ENCODE measurements at regions not wholly inside any gene's neighbourhood (a gene's known extent, or its start where the extent isn't known, plus 50 kb on each side); places are given as distances from the start of the nearest gene placed in this dataset.

- H2BK120ac ChIP-seq (ENCODE audit: low read depth, low read length, poor library complexity, severe bottlenecking), result no peak overlapping the region
- H3K4me3 Mint-ChIP-seq, result no peak overlapping the region; a peak in 1 of 5 replicates
- H3K9me3 ChIP-seq (ENCODE audit: control insufficient read depth, low read depth, low read length), result no peaks in the 10 kb centered on the region
- H3K23ac ChIP-seq (ENCODE audit: insufficient read length, low read depth, low read length), result no peak overlapping the region
- peak overlapping the region; percentile 8 to 94 (median 46) for H3K27ac Mint-ChIP-seq
- no CpG with 5 or more reads among the region's 3 CpGs for WGBS (ENCODE audit: extremely low coverage, insufficient read length, low lambda C conversion rate)
- no peak overlapping the region for H4K91ac ChIP-seq (ENCODE audit: insufficient read length, low read depth, low read length)
- H3K23me2 ChIP-seq (ENCODE audit: insufficient read length, low read depth, low read length, poor library complexity, severe bottlenecking), result no peaks in the 10 kb centered on the region
- no peak overlapping the region for H3K18ac ChIP-seq (ENCODE audit: insufficient read length, low read depth, low read length)
- H4K5ac ChIP-seq (ENCODE audit: insufficient read length, low read depth, low read length), result no peak overlapping the region
- H2AFZ ChIP-seq (ENCODE audit: low read length), result no peak overlapping the region
- H2AK5ac ChIP-seq (ENCODE audit: insufficient read length, low read length), result no peak overlapping the region
- no peak overlapping the region for H4K8ac ChIP-seq (replicated peaks; ENCODE audit: insufficient read length, low read depth, low read length)
- peaks cover 33 to 35% of the 10 kb centered on the region in 2 experiments for H3K4me1 Mint-ChIP-seq
- no peaks in the 10 kb centered on the region for H3K79me2 ChIP-seq (ENCODE audit: insufficient read depth, low read length)
- no peaks in the 10 kb centered on the region for H3K27me3 ChIP-seq (ENCODE audit: insufficient read depth, low read length)
- no peak overlapping the region for H3K4ac ChIP-seq (ENCODE audit: low read depth, low read length)
- H3K56ac ChIP-seq (ENCODE audit: insufficient read length, low read depth, low read length), result no peak overlapping the region
- no peak overlapping the region for H3K4me2 ChIP-seq (ENCODE audit: insufficient read depth, insufficient read length, low read length)
- no peaks in the 10 kb centered on the region; a peak in 1 of 5 replicates for H3K9me3 Mint-ChIP-seq
- no peaks in the 10 kb centered on the region; the same call in 1 of the 2 replicates for H3K27me3 Mint-ChIP-seq (ENCODE audit: low read depth)
- DNase-seq, result peak; percentile 44
- no peak overlapping the region for H2BK5ac ChIP-seq (ENCODE audit: insufficient read length, low read length)
- H3K9ac ChIP-seq (ENCODE audit: extremely low read depth, insufficient read length, low read length), result no peak overlapping the region
- H4K20me1 ChIP-seq (ENCODE audit: control insufficient read depth, insufficient read depth, insufficient read length), result no peaks in the 10 kb centered on the region
- H3K36me3 Mint-ChIP-seq (ENCODE audit: insufficient read depth in 1 of 3, low read depth in 3 of 3), result no peaks in the 10 kb centered on the region; a peak in 2 of 7 replicates
- H3K4me1 ChIP-seq (ENCODE audit: insufficient read depth, low read length), result peaks cover 2% of the 10 kb centered on the region; the same call in 1 of the 2 replicates
- no peaks in the 10 kb centered on the region for H3K79me1 ChIP-seq (ENCODE audit: insufficient read depth, low read depth, low read length, poor library complexity, severe bottlenecking)
- H3K14ac ChIP-seq (ENCODE audit: insufficient read depth, low read length), result no peak overlapping the region
- no peak overlapping the region for H3K27ac ChIP-seq (ENCODE audit: insufficient read length, low read depth, low read length)
- no peak overlapping the region for H2BK12ac ChIP-seq (ENCODE audit: insufficient read length, low read depth, low read length)
- H2BK20ac ChIP-seq (ENCODE audit: low read depth, low read length, poor library complexity, severe bottlenecking), result no peak overlapping the region
- TF ChIP-seq CTCF (conservative IDR thresholded peaks at IDR 0.05), result no peak
- H3T11ph ChIP-seq (ENCODE audit: low read length), result no peak overlapping the region
- no peak overlapping the region for H2BK15ac ChIP-seq (ENCODE audit: low read depth, low read length)
Observed at GRCh38 chr15:29319823-29320222, 50.2 kb upstream of the NSMCE3 start.

All from H9 (cell line).